A549 (cell line): ENCODE measurements at regions not wholly inside any gene's neighbourhood (a gene's known extent, or its start where the extent isn't known, plus 50 kb on each side); places are given as distances from the start of the nearest gene placed in this dataset.
"Not testable (repeated sequence)": the region's sequence is repeated elsewhere in the genome, so short reads cannot be mapped to it uniquely, and the experiment has no call there.

ENCODE experiments used
- ATAC-seq, 2 experiments: fragments of 200-7000 bp in 1 of 2; fragments of >200 bp in 1 of 2; cut with Nextera tagmentation in 1 of 2; cut with Tn5 transposase in 1 of 2; 3 replicates each; pipeline versions ENCODE4 v1.8.0 to v1.9.1; 2018 to 2020; ENCODE audit warnings: mild to moderate bottlenecking in 1 of 2, moderate library complexity in 1 of 2
- CTCF ChIA-PET: fragments of 300-600 bp; sonication (Branson Sonifier 250); formaldehyde crosslinking; extraction: SDS; loops from one replicate; lab custom pipeline; 2021; ENCODE audit warnings: antibody characterized with exemption, inconsistent platforms; lab: Yijun Ruan, JAX
- POLR2A ChIA-PET: fragments of 350-600 bp; formaldehyde crosslinking; extraction: SDS; loops from one replicate; lab custom pipeline; 2021; ENCODE audit warnings: antibody characterized with exemption, inconsistent platforms; lab: Yijun Ruan, JAX
- DNase-seq, 2 experiments: peaks; one replicate each; pipeline versions ENCODE4 v3.0.0 to v3.0.0-alpha.2; 2011 to 2016; ENCODE audit warnings: low read depth in 1 of 2, low spot score in 1 of 2
- FAIRE-seq: peaks from 2 replicates; lab custom pipeline; 2011; peaks lifted over from hg19 to GRCh38; lab: Jason Lieb, UNC
- H3K27ac ChIP-seq, 2 experiments: fragments of >200 bp; sonication (Bioruptor Twin); formaldehyde crosslinking; 3 replicates each; pipeline ENCODE4 v1.5.1; 2016 to 2017
- H3K4me1 ChIP-seq: fragments of >200 bp; sonication (Bioruptor Twin); formaldehyde crosslinking; 3 replicates; pipeline ENCODE4 v1.6.1; 2016
- H3K4me2 ChIP-seq: fragments of >200 bp; sonication (Bioruptor Twin); formaldehyde crosslinking; 3 replicates; pipeline ENCODE4 v1.6.1; 2016
- H3K4me3 ChIP-seq: fragments of >200 bp; sonication (Bioruptor Twin); formaldehyde crosslinking; 3 replicates; pipeline ENCODE4 v1.5.1; 2016
- H3K9me3 ChIP-seq: fragments of >200 bp; sonication (Bioruptor Twin); formaldehyde crosslinking; 3 replicates; pipeline ENCODE4 v1.6.1; 2016
- BHLHE40 ChIP-seq: IDR thresholded peaks from 2 replicates; pipeline ENCODE4 v1.6.1; 2012; ENCODE audit warnings: low read depth, low read length, inconsistent platforms
- EHF ChIP-seq: fragments of 250-450 bp; sonication (Bioruptor Pico); IDR thresholded peaks from 2 replicates; pipeline ENCODE4 v1.5.0; 2020; ENCODE audit warnings: mild to moderate bottlenecking
- ELK1 ChIP-seq: fragments of 150-350 bp; IDR thresholded peaks from 2 replicates; pipeline ENCODE4 v1.6.1; 2014; ENCODE audit warnings: low read depth, mild to moderate bottlenecking, low read length
- FOSL2 ChIP-seq, 2 experiments: fragments of 450-650 bp in 1 of 2; fragments of >200 bp in 1 of 2; sonication (Bioruptor Twin) in 1 of 2; formaldehyde crosslinking; IDR thresholded peaks; 2 replicates each; pipeline versions ENCODE4 v1.5.0 to v1.6.1; 2016 to 2020; ENCODE audit warnings: mild to moderate bottlenecking in 1 of 2, moderate library complexity in 1 of 2
- FOXS1 ChIP-seq: fragments of 250-450 bp; sonication (Bioruptor Pico); IDR thresholded peaks from 2 replicates; pipeline ENCODE4 v1.5.0; 2020; ENCODE audit warnings: mild to moderate bottlenecking, moderate library complexity
- HEYL ChIP-seq: fragments of 250-450 bp; sonication (Bioruptor Pico); IDR thresholded peaks from 2 replicates; pipeline ENCODE4 v1.8.0; 2021; ENCODE audit warnings: mild to moderate bottlenecking, moderate library complexity
- HOXA7 ChIP-seq: fragments of 250-450 bp; sonication (Bioruptor Pico); IDR thresholded peaks from 2 replicates; pipeline ENCODE4 v1.5.0; 2020; ENCODE audit warnings: mild to moderate bottlenecking, moderate library complexity
- JUNB ChIP-seq: fragments of >200 bp; sonication (Bioruptor Twin); formaldehyde crosslinking; IDR thresholded peaks from 2 replicates; pipeline ENCODE4 v1.6.1; 2016
- KDM5A ChIP-seq: fragments of 200-600 bp; sonication (generic); IDR thresholded peaks from 2 replicates; pipeline ENCODE4 v1.6.1; 2016; ENCODE audit warnings: antibody characterized with exemption, mild to moderate bottlenecking
- MAX ChIP-seq: IDR thresholded peaks from 2 replicates; pipeline ENCODE4 v1.6.1; 2012
- NFE2L2 ChIP-seq: fragments of 150-350 bp; conservative IDR thresholded peaks from 2 replicates; pipeline ENCODE4 v1.6.1; 2014; ENCODE audit warnings: low read length
- NPAS2 ChIP-seq: fragments of 250-450 bp; sonication (Bioruptor Pico); IDR thresholded peaks from 2 replicates; pipeline ENCODE4 v1.8.0; 2022; ENCODE audit warnings: mild to moderate bottlenecking, moderate library complexity, borderline replicate concordance
- PBX3 ChIP-seq: IDR thresholded peaks from 2 replicates; pipeline ENCODE4 v1.6.1; 2012
- RFX5 ChIP-seq: fragments of 450-650 bp; IDR thresholded peaks from 2 replicates; pipeline ENCODE4 v1.7.1; 2014; ENCODE audit warnings: antibody characterized with exemption, mild to moderate bottlenecking, moderate library complexity
- RNF2 ChIP-seq: fragments of 200-600 bp; sonication (generic); IDR thresholded peaks from 2 replicates; pipeline ENCODE4 v1.6.1; 2016; ENCODE audit warnings: low read depth, mild to moderate bottlenecking, antibody characterized with exemption, moderate library complexity, borderline replicate concordance
- SMC3 ChIP-seq: fragments of >200 bp; sonication (Bioruptor Twin); formaldehyde crosslinking; IDR thresholded peaks from 3 replicates; pipeline ENCODE4 v1.6.1; 2018; ENCODE audit warnings: inconsistent platforms
- SREBF2 ChIP-seq: fragments of 450-650 bp; IDR thresholded peaks from 2 replicates; pipeline ENCODE4 v1.6.1; 2014; ENCODE audit warnings: mild to moderate bottlenecking, moderate library complexity
- TFCP2L1 ChIP-seq: fragments of 250-450 bp; sonication (Bioruptor Pico); IDR thresholded peaks from 2 replicates; pipeline ENCODE4 v1.5.0; 2021; ENCODE audit warnings: mild to moderate bottlenecking
- ZC3H11A ChIP-seq: fragments of 450-650 bp; IDR thresholded peaks from 2 replicates; pipeline ENCODE4 v1.6.1; 2014; ENCODE audit warnings: antibody characterized with exemption, mild to moderate bottlenecking
- WGBS: methylation state at CpG from one replicate; pipeline ENCODE4 v1.1.6; 2017; ENCODE audit errors: missing lambda C conversion rate; 5-methylcytosine and 5-hydroxymethylcytosine counted together

- 32% methylated on average over 2 of the region's 2 CpGs for WGBS
- POLR2A ChIA-PET, result no interaction called here
Observed at GRCh38 chrX:114272096-114272686, 311.7 kb upstream of the HTR2C start.

GRCh38 chrX:114270371-114270770 lies 313.5 kb upstream of the HTR2C start:
- DNase-seq, H3K27ac ChIP-seq, FAIRE-seq, H3K4me1 ChIP-seq, H3K4me3 ChIP-seq, ATAC-seq, H3K9me3 ChIP-seq, POLR2A ChIA-PET, H3K4me2 ChIP-seq, CTCF ChIA-PET: not testable (repeated sequence)
- WGBS, result 79% methylated on average over 9 of the region's 21 CpGs

More at GRCh38 chrX:114272096-114272686, 311.7 kb upstream of the HTR2C start:
- FAIRE-seq, result no peak
- H3K4me2 ChIP-seq, result no peak overlapping the region
- TF ChIP-seq FOSL2 (IDR thresholded peaks at IDR 0.05) (no peak), FOSL2 (CRISPR knock-in tag; IDR thresholded peaks at IDR 0.05) (no peak), TFCP2L1 (CRISPR knock-in tag) (no peak)
- TF ChIP-seq, all 56 proteins: peak for 0
- no peaks in the 10 kb centered on the region for H3K4me1 ChIP-seq
- no peaks in the 10 kb centered on the region for H3K9me3 ChIP-seq
- H3K4me3 ChIP-seq, result no peak overlapping the region
- CTCF ChIA-PET, result no interaction called here
- DNase-seq (no peak), ATAC-seq (no peak)
- no peak overlapping the region for H3K27ac ChIP-seq

- FAIRE-seq, result no peak
Observed at GRCh38 chrX:114268643-114269042, 315.2 kb upstream of the HTR2C start.

GRCh38 chrX:114267142-114267541 lies 316.7 kb upstream of the HTR2C start:
- no peak overlapping the region for H3K4me3 ChIP-seq
- ATAC-seq, result no peak
- TF ChIP-seq ELK1, result no peak
- TF ChIP-seq SMC3, result no peak
- TF ChIP-seq JUNB, result no peak
- TF ChIP-seq RFX5, result no peak
- TF ChIP-seq FOXS1, result no peak
- no peak for TF ChIP-seq HEYL (CRISPR knock-in tag)
- no peak for TF ChIP-seq EHF (CRISPR knock-in tag)
- no peak for TF ChIP-seq TFCP2L1 (CRISPR knock-in tag)
- no peak for TF ChIP-seq PBX3
- TF ChIP-seq MAX, result no peak
- TF ChIP-seq BHLHE40, result no peak
- TF ChIP-seq SREBF2, result no peak
- no peak for TF ChIP-seq ZC3H11A
- TF ChIP-seq, all 56 proteins: peak for 0
- WGBS, result 3% methylated on average over 5 of the region's 5 CpGs
- H3K9me3 ChIP-seq, result no peaks in the 10 kb centered on the region
- H3K4me1 ChIP-seq, result no peaks in the 10 kb centered on the region
- no peak overlapping the region for H3K4me2 ChIP-seq
- ChIA-PET POLR2A (no interaction called here), CTCF (no interaction called here)
- no peak for FAIRE-seq
- DNase-seq, result no peak
- no peak overlapping the region for H3K27ac ChIP-seq

More at GRCh38 chrX:114268643-114269042, 315.2 kb upstream of the HTR2C start:
- WGBS, result 23% methylated on average over 3 of the region's 3 CpGs
- ATAC-seq, result no peak
- H3K27ac ChIP-seq, result no peak overlapping the region
- H3K4me1 ChIP-seq, result no peaks in the 10 kb centered on the region
- H3K4me2 ChIP-seq, result no peak overlapping the region
- ChIA-PET CTCF (no interaction called here), POLR2A (no interaction called here)
- DNase-seq, result no peak
- H3K4me3 ChIP-seq, result no peak overlapping the region
- TF ChIP-seq HEYL (CRISPR knock-in tag) (no peak), NPAS2 (CRISPR knock-in tag) (no peak), HOXA7 (CRISPR knock-in tag) (no peak), NFE2L2 (no peak), KDM5A (no peak), RNF2 (no peak)
- H3K9me3 ChIP-seq, result no peaks in the 10 kb centered on the region
